Left cardiac atrium (tissue), 4 donors: ENCODE measurements at regions not wholly inside any gene's neighbourhood (a gene's known extent, or its start where the extent isn't known, plus 50 kb on each side); places are given as distances from the start of the nearest gene placed in this dataset.
"Not testable (repeated sequence)": the region's sequence is repeated elsewhere in the genome, so short reads cannot be mapped to it uniquely, and the experiment has no call there.

Experiments used
- ATAC-seq, 2 donors: fragments of 200-7000 bp; cut with Tn5 transposase; one replicate each; pipeline ENCODE4 v1.9.1; 2020; ENCODE audit warnings: mild to moderate bottlenecking in 2 of 2, moderate library complexity in 2 of 2
- DNase-seq: peaks from one replicate; pipeline ENCODE4 v3.0.0-alpha.2; 2020
- intact Hi-C, 2 donors: fragments of 100-400 bp; cut with DNase I; formaldehyde crosslinking; loops; one replicate each; pipeline versions ENCODE4 v1.14.1 to v1.15.1; 2022 to 2023
- donor health status: DM: no; HTN: yes; CAD: no.
- donor health status: DM: no; HTN: yes; CAD: no; lungs with severe emphysema.
- donor health status: DM: yes; HTN: yes; CAD: no.
- donor health status: Dilated cardiomyopathy.

DNA sequence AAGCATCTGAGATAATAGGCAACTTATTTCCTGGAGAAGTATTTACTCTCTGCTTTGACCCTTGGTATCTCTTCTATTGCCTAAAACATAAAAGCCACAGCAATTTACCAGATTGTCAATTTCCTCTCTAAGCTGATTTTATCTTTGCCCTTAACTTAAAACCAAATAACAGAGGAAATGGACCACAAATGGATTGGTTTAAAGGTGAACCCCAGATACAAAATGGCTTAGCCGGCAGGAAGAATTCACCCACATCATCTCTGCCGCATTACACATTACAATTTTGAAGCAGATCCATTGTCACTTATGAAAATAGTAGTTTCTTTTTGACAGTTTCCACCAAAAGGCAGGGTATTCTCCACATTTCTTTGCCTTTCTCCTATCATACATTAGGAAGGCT lies 585.8 kb upstream of the CHAC2 start:
- ATAC-seq (no peak), DNase-seq (no peak)
- intact Hi-C loops: no loop called here

DNA sequence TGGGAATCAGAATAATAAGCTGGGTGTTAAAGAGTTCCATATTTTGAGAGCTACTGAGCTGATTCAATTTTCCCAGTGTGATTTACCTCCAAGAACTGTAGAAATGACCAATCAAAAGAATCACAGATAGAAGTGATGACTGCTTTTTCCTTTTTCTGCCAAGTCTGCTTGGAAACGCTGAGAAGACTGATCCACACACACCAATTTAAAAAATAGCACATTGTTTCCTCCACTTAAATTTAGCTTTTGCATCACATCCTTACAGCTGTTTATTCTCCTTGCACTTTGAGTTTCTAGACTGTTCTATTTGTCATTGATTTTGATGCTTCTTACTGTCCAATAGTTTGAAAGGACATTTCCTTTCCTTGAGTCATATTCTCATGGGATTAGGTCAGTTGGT lies 590.3 kb upstream of the CHAC2 start:
- intact Hi-C loops: no loop called here

DNA sequence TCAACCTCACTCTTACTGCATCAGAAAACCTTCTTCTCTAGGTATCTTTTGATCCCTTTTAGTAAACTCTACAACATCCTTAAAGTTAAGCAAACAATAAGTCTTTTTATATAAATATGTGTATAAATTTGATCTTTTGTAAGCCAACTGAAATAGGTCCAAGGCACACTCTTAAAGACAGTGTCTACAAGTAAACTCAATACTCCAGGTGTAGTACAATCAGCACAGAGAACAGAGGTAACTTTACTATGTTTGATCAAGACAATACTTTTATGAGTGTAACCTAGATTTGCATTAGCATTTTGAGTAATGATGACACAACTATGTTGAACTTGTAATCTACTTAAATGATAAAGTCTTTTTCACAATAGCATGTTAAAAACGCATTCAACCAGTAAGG lies 593.1 kb upstream of the CHAC2 start:
- intact Hi-C loops: no loop called here
- ATAC-seq (no peak), DNase-seq (no peak)

More for the DNA sequence above, 590.3 kb upstream of the CHAC2 start:
- ATAC-seq (peak in 1 of 2 donors; percentile 66), DNase-seq (no peak)

DNA sequence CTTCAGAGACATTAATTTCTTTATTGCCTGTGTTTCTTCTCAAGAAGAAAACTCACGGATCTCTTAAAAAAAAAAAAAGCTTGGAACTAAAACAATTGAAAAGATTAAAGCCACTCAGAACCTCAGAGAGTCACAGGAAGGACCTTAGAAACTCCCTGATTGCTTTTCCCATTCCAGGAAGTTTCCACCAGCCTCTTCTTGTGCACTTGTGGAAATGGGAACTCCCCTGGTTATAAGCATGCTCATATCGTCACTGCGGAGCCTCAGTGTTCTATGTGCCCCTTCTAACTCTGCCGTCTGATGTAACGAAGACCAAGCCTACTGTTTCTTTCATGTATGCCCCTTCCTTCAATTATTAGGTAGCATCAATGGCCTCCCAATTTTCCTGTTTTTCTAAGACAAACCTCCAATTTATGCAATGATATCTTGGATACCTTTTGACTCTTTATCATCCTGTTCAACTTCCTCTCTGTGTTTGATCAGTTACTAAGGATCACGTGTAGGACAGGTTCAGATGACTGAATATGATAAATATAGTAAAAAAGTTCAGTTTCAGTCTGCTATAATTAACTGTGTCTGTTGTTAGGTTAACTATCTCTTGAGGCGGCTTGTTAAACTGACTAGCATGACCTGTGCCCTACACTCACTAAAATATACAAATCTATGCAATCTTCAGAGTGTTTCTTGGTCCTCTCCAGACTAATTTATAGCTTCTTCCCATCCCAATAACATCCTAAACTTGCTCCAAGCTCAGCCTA lies 593.7 kb upstream of the CHAC2 start:
- no peak for DNase-seq
- intact Hi-C loops: no loop called here

DNA sequence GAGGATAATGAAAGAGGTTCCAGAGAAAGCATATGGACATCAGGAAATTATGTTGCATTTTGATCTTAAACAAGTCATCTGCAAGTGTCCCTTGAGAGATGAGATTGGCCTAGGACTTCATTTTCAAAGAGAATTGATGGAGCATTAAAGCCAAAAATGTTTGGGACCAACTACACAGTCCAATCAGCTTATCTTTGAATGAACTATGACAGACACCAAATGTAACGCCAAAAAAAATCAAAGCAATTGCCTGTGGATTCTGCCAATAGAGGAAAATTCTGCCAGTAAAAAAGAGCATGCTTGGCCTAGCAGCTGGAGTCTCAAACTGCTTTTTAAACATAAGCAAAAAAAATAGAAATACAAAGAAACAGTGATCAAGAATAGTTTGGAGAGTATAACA lies 594.5 kb upstream of the CHAC2 start:
- ATAC-seq (peak; percentile 41 to 48), DNase-seq (no peak)
- intact Hi-C loops: no loop called here

More for the DNA sequence above, 593.7 kb upstream of the CHAC2 start:
- peak in 1 of 2 donors; percentile 29 for ATAC-seq

DNA sequence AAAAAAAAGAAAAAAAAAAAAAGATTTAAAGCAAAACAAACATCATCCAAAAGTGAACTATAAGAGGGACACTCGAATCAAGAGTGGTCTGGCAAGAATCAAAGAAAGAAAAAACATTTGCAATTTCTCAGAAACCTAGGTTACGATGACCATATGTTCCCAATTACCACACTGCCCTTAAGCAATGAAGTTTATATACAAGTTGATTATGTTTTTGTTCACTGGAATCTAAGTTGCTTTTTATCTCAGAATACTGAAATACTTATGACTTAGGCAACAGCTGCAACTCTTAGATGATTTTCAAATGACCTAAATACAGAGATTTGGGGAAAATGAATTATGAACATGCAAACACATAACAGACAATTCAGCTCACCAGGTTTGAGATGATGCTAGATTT lies 597.1 kb upstream of the CHAC2 start:
- DNase-seq (no peak), ATAC-seq (peak in 1 of 2 donors; percentile 55)
- intact Hi-C loops: no loop called here

DNA sequence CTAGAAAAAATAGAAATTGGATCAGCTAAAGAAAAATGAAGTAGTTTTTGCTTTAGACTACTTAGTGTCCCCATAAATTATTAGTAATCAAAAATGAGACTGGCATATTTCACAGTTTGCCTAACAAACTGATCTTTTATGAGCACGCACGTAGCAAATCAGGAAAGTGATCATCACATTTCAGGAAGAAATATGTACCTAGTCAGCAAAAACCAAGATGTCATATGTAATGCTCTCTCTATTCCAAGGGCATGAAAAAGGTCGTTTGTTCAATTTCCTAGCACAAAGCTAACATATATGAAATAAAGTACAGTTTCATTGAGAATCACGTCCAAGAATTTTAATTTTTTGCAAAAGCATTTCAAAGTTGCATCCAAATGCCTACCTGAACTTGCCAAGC lies 600.4 kb upstream of the CHAC2 start:
- no peak for ATAC-seq
- no peak for DNase-seq
- intact Hi-C loops: no loop called here

DNA sequence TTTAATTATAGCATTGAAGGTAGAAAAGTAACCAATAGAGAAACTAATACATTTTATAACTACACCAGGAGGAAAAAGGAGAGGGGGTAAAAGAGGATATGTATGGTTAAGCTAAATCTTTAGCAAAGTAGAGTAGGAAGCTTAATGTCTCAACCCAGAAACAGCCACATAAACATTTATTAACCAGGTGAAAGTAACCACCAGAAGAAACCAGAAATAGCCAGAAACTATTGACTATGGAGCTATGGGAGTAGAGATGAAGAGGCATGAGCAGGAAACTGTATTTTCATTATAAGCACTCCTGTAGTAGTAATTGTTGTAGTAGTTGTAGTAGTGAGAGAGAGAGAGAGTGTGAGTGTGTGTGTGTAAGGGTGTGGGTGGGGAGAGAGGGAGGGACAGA lies 617.5 kb upstream of the CHAC2 start:
- no peak for DNase-seq
- intact Hi-C loops: no loop called here
- ATAC-seq: no peak

DNA sequence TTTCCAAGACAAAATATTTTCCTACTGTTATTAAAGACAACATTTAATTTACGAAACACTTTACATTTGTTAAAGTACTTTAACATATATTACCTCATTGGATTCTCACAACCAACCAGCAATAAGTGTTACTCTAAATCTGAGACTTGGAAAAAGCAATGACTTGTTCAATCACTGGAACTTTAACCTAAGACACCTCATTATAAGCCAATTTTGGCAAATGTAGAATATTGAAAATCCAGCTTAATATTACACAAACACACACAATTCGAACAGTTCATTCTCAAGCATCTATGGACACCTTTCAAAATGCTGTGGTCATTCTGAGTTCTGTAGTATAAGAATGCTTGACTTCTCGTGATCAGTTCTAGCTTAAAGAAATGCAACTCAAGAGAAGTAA lies 619.4 kb upstream of the CHAC2 start:
- ATAC-seq (no peak), DNase-seq (no peak)
- intact Hi-C loops: no loop called here

DNA sequence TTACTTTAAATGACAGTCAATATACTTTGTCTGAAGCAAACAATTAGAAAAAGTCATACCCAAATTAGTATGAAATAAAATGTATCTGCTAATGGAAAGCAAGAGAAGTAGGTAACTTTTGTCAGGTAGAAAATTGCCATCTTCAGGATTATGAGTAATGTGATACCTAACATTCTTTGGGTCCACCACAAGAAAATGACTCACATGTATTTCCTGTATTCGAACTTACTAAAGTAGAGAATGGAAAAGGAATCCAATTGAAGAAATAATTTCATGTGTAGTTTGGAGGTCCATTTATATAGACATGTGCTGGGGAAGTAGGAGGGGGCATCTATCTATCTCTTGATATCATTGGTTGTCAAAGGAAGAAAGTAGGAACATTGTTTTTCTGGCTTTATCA lies 636.2 kb upstream of the CHAC2 start:
- ATAC-seq (no peak), DNase-seq (no peak)
- intact Hi-C loops: no loop called here

DNA sequence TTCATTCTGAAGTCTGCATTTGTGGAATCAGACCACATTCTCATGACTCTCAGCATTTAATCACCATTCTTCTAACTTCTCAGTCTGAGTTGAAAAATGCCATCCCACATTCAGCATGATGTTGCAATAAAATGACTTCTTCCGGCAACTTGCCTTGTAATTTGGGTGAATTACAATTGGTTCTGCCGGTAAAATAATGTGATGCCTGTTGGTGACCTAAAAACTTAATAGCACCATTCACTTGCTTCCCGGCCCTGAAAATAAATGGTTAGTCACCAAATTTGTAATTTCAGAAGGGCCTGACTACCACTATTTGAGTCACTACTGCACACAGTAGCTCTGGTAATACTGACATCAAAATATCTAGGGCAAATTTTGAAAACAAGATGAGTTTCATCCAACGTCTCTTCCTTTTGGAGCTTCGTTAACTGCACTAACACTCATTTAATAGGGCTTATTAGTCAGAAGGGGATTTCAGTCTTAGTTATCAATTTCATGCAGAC lies 637.1 kb upstream of the CHAC2 start:
- DNase-seq (no peak), ATAC-seq (peak; percentile 19 to 67)
- intact Hi-C loops: no loop called here

DNA sequence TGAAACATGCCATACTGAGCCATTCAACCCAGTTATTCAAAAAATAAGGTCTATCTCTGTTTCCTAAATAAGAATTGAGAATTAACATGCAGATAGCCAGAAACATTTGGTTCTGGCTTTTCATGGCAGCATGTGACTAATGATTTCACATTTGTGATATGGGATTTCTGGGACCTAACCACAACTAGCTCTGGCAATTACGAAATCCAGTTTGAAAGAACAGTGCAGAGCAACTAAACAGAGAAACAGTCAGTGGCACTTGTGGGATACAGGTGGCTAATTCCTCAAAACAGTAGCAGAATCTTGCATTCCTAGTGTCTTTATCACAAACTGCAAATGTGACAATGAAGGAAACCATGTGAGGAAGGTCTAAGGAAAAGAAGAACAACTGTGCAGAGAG lies 637.8 kb upstream of the CHAC2 start:
- intact Hi-C loops: no loop called here
- DNase-seq (no peak), ATAC-seq (peak in 1 of 2 donors; percentile 68)

DNA sequence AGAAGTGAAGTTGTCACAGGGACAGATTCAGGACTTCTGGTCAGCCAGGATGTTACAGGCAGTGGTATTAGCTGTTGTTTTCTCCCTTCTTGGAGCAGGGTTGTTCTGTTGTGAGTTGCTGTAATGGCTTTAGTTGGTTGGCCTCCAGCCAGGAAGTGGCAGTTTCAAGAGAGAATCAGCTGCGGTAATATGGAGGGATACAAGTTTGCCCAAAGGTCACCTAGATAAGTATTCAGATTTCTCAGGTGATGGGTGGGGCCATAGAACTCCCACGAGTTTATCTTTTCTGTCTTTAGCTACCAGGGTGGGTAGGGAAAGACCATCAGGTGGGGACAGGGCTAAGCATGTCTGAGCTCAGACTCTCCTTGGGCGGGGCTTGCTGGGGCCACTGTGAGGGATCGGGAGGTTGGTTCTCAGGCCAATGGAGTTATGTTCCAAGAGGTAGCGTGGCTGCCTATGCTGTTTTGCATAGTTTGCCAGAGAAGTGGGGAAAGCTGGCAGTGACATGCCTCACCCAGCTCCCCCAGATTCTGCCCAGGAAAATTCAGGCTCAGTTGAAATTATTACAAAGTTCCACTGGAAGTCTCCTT lies 640.4 kb upstream of the CHAC2 start:
- DNase-seq: no peak
- intact Hi-C loops: no loop called here
- no peak for ATAC-seq

DNA sequence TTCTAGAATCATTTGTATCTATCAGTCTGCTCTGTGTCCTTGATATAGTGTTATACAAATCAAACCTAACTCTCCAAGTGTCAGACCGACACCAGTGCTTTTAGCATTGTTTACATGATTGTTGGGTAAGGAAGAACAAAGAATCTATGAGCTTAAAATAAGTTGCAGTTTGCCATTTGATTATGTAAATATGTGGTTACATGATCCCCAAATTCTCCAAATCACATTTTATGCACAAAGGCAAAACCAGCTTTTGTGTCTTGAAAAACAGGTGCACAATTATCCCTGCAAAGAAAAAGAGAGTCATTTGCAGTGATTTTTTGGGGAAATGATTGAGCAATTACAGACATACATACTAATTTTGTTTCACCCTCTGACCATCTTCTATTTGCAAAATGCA lies 652.6 kb upstream of the CHAC2 start:
- DNase-seq: no peak
- ATAC-seq: no peak
- intact Hi-C loops: no loop called here

DNA sequence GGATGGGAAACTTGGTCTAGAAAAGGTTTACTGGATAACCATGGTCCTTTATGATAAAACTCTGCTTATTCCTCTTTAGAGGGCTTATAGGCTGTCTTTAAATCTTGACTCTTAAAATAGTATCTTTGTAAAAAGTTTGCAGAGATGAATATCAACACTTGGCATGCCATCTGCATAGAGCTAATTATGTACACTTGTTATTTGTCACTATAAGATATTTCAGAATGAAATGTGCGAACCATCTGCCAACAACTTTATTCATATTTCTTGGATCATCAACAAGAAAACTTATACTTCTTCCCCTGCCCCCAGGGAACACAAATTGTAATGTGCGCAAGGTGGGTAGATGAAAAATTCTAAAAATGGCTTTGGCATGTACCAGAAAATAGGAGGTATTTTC lies 653.0 kb upstream of the CHAC2 start:
- no peak for DNase-seq
- intact Hi-C loops: no loop called here
- no peak for ATAC-seq

DNA sequence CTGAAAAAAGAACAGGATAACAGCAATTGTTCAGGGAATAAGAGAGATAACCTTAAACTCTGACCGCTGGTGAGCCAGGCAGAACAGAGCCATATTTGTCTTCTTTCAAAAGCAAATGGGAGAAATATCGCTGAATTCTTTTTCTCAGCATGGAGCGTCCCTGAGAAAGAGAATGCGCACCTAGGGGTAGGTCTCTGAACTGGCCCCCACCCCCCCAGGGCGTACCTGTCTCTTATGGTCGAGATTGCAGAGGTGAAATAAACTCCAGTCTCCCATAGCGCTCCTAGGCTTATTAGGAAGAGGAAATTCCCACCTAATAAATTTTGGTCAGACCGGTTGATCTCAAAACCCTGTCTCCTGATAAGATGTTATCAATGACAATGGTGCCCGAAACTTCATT lies 655.2 kb upstream of the CHAC2 start:
- intact Hi-C loops, DNase-seq, ATAC-seq: not testable (repeated sequence)

DNA sequence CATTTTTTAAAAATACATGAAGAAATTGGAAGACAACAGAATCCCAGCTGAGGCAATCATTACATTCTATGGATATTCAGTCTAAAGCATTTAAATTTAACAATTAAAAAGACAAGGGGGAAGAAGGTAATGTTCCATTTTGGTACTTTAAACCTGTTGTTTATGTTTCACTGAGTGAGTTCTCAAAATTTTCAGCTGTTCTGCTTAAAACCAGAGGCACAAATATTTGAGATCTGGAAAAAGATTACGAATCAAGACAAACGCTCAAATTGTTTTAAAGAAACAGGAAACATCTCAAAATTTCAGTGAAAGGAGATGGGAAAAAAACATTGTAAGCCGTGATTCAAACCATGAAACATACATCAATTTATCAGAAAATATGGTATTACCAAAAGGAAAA lies 656.2 kb upstream of the CHAC2 start:
- DNase-seq: no peak
- intact Hi-C loops: no loop called here
- no peak for ATAC-seq

DNA sequence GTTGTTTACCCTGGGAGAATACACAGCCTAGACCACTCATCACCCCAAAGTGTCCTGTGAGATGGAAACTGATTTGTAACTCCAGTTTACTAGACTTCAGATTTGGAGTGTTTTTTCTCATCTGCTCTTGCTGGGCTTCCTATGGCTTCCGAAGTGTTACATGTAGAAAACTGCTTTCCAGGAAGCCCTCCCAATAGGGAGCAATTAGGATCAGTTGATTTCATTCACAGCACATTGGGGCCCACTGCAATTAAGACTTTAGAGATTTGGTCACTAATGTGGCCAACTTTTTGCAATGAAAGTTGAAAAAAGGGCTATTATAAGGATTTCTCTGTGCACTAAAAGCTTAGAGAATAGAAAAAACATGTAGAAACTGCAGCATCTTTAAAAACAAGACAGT lies 656.6 kb upstream of the CHAC2 start:
- intact Hi-C loops: no loop called here
- ATAC-seq: no peak
- no peak for DNase-seq

DNA sequence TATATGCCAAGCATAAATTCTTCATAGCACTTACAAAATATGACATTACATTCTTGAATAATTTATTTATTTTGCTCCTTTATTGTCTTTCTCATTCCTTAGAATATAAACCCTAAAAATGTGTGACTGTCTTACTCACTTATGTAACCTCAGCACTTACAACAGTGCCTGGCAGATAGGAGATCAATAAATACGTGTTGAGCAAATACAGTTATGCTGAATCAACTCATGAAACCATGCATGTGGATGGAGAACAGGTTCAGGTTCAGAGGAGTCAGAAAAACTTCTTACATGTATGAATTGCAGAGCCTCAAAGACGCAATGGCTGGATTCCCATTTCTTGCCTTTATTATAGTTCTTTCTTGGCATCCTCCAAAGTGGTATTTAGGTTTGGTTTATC lies 659.4 kb upstream of the CHAC2 start:
- DNase-seq (no peak), ATAC-seq (no peak)
- intact Hi-C loops: no loop called here

DNA sequence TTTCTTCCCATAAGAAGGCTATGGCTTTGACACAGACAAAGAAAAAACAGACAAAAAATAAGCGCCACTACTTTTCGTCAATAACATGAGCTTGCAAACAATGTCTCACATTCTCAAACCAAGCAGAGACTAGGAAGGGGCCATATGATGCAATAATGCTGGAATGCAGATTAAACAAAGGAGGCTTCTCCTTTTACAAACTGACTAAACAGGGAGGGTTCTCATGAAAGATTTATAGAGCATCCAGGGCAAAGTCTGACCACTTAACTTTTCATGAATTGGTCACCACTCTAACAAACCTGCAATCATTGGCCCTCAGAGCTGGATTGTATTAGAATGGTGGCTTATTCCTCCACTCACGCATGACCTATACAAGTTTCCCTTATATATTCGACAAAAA lies 663.3 kb upstream of the CHAC2 start:
- ATAC-seq: no peak
- intact Hi-C loops: no loop called here
- DNase-seq: no peak

DNA sequence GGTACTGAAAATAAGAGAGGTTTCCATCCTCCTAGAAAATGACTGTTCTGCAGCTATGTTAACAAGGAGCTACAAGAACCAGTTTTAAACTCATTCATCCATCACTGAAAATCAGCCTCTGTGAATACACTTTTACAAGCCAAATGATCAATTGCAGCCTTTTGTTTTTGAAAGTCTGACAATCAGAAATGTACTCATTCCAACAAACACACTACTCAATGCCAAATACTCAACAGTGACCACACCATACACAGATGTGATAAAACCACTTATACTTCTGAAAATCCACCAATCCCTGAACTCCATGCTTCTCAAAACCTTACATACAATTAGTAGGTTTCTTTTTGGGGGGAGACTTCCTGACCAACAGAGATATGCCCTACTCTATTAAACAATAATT lies 663.9 kb upstream of the CHAC2 start:
- intact Hi-C loops: no loop called here
- DNase-seq (no peak), ATAC-seq (no peak)
